GM19455 (cell line): ENCODE measurements at regions not wholly inside any gene's neighbourhood (a gene's known extent, or its start where the extent isn't known, plus 50 kb on each side); places are given as distances from the start of the nearest gene placed in this dataset.
"Not testable (repeated sequence)": the region's sequence is repeated elsewhere in the genome, so short reads cannot be mapped to it uniquely, and the experiment has no call there.

Source experiments
- ATAC-seq: cut with Tn5 transposase; IDR thresholded peaks from one replicate; pipeline ENCODE4 v1.9.1; 2021; ENCODE audit not compliant: unreplicated experiment

DNA sequence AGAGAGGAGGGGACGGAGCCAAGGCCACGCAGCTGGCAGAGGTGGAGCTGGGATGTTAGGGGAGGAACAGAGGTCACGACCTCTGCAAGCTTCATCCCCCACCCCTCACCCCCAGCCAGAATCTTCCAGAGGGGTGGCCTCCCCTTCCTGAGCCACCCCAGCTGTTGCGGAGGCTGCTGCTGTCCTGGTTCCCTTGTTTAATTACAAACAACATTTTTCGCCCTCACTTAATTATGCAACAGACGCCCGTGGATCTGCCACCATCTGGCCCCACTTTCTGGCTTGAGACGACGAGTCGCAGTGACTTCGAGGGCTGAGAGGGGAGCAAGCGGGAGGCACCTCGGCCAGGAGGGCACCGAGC is 153.7 kb upstream of the PTPN1 start:
- no peak for ATAC-seq

DNA sequence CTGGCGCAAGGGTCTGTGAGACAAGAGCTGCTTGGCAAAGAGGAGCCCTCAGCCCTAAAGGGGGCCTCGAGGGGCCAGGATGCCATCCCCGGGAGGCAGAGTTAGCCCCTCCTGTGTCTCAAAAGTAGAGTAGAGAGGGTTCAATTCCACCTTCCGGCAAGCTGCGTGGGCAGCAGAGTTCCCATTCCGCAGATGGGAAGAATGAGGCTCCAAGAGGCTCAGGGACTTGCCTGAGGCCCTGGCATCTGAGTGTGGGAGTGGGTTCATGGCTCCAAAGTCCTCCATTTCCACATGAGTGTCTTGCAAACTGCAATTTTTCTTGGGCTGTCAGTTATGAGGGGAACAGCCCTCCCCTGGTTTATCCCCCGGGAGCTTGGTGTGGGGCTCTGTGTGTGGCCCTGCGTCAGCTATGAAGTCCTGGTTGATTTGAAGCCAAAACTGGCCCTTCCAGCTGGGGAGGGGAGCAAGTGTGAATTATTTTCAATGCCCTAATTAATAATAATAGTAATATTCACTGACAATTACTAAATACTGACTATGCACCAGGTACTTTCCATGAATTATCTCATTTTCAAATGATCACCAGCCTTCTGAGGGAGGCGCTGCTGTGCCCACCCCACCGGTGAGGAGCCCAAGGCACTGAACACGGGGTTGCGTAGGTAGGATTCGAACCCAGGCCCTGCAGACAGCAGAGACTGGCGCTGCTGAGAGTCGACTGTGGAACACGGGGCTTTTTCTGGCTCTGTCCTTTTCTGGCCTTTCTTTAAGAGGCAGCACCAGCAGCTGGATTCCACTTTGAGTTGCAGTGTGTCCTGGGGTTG is 153.0 kb upstream of the PTPN1 start:
- no peak for ATAC-seq

DNA sequence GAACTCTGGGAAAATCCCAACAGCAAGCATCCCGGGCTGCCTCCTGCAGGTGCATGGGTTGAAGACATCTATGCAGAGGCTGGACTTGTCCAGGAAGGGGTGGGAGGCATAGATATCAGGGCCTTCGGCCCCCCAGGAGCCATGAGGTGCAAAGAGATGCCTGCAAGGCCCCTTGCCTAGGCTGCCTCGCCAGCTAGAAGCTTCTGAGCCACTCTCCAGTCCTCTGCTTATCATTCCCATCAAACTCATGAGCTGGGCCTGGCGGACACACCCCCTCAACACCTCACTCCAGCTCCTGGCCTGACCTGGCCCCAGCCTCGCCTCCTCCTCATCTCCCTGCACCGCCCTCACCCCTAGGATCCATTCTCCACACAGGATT is 152.4 kb upstream of the PTPN1 start:
- no peak for ATAC-seq

DNA sequence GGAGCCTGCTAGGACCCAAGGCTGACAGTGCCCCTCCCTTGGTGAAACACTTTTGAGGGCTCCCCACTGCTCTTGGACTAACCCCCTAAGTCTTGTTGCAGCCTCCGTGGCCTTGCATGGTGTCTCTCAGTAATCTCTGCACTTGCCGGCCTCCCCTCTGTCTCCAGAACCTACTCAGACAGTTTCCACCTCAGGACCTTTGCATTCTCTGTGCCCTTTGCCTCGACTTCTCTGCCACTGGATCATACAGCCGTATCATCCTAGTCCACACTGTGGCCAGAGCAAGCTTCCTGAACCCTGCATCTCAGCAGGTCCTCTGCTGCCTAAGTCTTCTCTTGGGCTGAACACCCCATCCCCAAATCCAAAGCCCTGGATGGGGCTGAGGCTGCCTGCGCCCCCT is 152.0 kb upstream of the PTPN1 start:
- ATAC-seq, result no peak

DNA sequence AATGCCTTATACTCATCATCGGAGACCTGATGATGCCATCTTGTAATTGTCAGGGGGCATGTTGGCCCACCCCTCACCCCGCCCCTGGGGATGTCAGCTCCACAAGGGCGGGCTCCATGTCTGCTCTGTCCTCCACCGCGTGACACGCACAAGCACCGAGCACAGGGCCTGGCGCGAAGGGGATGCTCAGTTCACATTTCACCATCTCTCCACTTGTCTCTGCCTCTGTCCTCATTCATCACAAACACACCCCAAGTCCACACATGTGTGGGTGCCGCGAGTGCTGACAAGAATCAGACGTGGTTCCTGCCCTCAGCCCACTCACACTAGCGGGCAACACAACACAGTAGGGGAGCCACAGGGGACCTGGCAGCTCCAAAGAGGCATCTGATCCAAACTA is 151.2 kb upstream of the PTPN1 start:
- ATAC-seq, result no peak

DNA sequence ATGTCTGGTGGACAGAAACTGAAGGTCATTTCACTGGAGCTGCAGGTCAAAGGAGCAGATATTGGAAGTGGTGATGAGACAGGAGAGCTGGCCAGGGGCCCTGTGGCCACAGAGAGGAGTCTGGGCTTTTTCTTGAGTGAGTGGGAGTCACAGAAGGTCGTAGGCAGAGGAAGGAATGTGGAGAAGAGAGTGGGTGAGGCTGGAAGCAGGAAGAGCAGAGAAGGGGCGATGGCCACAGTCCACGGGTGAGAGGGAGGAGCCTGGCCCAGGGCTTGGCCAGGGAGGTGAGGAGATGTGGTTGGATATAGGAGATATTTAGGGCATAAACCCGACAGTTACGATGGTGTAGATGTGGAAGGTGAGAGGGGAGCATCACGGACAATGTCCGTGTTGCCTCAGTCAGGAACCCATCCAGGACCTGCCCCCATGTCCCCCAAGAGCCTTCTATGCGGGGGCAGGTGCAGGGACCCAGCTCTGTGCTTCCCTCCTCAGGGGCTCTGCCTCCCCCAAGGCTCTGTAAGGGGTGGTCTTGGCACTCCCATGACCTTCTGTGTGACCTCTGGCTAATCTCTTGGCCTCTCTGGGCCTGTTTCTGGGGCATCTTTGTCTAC is 150.5 kb upstream of the PTPN1 start:
- ATAC-seq, result no peak

DNA sequence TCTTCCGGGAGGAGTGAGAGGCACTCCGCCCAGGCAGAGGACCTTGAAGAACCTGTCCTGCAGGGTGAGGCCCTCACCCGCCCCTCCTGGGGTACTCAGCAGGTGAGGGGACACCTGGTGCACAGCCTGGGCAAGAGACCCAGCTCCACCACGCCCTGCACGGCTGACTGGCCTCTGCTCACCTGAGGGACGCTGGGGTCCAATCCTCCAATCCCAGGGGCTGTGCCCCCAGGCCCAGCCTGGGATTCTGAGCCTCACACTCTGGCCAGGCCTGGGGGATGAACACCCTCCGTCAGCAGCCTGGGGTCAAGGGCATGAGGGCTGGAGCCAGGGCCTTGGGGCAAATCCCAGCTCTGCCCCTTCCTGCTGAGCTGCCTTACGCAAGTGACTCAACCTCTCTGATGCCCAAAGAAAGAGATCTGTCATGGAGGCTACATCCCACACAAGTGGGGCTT is 149.9 kb upstream of the PTPN1 start:
- no peak for ATAC-seq

DNA sequence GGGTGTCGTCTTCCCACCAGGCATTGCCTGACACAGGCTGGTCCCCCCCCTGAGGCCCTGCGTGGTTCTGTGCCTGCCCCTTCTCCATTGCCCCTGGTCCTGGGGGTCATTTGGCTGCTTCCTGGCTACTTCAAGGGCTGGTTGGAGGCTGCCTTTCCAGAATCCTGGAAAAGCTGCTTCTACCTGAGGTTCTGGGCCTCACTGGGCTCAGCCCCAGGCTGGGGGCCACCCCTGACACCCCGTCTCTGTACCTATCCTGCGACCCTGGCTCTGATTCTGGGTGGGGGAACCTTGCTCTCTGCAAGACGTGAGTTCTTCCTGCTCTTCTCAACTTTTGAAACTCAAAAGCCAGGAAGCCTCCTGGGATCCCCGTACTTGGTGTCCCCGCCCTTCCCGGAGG is 149.3 kb upstream of the PTPN1 start:
- no peak for ATAC-seq

DNA sequence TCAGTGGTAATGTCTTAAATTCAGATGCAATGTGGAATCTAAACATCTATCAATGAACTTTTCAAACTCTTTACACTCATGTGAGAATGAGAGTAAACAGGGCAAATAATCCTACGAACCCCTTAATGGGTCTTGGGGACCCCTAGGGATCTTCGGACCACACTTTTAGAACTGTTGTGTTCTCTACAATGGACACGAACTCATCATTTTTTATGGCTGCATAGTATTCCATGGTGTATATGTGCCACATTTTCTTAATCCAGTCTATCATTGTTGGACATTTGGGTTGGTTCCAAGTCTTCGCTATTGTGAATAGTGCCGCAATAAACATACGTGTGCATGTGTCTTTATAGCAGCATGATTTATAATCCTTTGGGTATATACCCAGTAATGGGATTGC is 148.0 kb upstream of the PTPN1 start:
- ATAC-seq, result not testable (repeated sequence)

DNA sequence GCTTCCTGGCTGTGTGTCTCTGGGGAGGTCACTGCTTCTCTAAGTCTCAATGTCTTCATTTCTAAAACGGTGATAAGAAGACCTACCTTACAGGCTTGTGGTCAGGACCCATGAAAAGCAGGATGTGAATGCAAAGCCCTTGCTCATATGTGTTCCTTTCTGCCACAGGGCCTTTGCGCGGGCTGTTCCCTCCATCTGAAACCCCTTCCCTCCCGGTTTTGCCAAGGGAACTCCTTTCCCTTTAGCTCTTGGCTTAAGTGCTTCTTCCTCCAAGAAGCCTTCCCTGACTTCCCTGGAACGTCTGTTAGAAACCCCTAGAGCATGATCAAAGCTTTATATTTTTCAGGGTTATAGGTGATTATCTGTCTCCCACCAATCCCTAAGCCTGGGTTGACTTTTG is 147.2 kb upstream of the PTPN1 start:
- ATAC-seq, result no peak

DNA sequence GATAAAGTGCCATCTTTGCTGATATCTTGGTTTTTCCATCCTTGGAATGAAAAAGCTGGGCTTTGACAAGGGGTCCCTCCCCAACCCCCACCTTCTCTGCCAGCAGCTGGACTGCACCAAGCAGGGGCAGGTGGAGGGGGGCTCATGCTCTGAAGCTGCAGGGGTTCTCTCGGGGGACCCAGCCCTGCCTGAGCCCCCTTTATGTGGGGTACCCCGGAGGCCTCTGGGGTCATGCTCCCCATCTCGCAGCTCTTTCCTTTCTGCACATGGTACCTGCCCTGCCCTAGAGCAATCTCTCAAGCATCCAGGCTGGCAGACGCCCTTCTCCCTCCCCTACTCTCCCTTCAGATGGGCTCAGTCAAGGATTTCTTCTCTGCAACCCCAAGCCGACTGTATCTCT is 146.7 kb upstream of the PTPN1 start:
- no peak for ATAC-seq

DNA sequence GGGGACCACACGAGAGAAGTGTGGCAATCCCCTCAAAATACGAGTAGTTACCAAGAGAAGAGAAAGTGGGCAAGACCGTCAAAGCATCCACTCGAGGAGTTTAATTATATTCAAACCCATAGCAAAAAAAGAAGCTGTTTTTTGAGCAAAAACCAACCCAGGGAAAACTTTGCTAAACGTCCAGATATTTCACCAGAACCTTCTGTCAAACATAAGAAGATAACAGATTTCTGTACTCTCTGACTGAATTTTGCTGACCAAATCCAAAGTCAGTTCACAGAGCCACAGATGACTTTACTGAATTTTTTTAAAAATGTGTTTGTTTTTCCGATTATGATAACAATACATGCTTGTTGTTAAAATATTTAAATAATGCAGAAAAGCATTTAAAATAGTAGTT is 145.6 kb upstream of the PTPN1 start:
- no peak for ATAC-seq

DNA sequence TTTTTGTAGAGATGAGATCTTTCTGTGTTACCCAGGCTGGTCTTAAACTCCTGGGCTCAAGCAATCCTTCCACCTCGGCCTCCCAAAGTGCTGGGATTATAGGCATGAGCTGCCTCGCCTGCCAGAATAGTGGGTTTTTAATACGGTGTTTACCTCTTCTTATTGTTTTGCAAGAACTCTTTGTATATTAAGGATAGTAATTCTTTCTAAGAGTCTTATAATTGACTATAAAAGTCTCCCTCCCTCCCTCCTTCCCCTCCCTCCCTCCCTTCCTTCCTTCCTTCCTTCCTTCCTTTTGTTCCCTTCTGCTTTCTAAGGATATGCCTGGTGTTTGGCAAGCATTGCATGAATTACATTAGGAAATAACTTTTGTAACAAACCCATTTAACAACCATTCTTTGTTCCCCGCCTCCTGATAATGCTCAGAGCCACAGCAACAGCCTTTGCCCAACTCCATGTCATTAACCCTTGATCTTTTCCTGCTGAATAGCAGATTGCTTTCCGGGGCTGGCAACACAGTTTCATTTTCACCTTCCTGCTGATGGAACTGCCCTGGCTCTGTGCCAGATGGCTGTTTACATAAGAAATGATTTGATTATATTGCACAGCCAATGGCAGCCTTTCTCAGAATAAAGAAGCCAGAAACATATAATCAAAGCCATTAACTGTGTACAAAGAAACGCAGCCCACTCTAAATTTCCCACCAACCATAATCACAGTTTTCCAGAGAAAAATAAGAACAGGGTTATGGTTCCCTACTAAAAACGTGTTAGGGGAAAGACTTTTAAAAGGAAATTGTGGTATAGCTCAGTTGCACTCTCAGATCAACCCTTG is 143.7 kb upstream of the PTPN1 start:
- no peak for ATAC-seq

DNA sequence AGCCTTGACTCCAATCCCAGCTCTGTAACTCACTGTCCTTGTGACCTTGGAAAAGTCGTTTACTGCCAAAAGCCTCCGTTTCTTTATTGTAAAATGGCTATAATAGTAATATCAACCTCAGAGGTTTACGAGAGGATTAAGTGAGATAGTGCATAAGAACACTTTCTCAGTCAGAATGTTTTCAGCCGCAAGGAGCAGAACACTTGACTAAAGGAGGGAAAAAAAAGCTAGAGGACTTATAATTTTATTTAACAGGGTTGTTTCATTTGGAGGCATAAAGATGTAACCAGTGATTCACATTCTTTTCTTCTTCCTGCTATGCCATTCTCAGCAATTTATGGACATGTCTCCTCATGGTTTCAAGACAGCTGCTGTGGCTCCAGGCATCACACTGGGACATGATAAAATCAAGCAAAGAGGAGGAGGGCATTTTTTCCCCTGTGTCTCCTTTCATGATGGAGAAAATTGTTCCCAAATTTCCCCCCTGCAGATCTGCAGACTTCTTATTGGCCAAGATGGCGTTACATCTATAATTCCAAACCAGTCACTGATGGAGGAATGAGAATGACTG is 143.0 kb upstream of the PTPN1 start:
- no peak for ATAC-seq

DNA sequence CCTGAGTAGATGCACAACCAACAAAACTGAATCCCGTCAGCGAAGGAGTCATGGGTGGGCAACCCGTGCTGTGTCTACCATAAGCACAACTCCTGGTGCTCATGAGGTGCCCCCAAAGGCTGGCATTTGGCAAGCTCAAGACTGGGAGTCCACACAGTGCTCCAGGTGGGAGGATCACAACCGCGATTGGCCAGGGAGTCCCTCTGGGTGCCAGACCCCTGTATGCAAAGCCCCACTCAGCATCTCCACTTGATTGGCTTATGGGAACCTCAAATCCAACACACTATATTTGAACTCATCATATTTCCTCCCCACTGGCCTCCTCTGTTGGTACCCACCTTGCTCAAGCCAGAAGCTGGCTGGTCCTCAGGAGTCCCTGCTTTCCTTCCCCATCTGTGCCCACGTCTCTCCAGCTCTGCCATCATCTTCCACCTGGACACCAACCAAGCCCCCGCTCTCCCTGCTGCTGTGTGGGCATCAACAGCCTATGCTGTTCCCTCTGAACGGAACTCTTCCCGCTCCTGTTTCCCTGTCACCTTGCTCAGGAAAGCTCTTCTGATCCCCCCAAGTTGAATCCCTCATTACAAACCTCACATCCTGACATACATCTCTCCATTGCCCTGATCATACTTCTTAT is 142.3 kb upstream of the PTPN1 start:
- ATAC-seq, result no peak

DNA sequence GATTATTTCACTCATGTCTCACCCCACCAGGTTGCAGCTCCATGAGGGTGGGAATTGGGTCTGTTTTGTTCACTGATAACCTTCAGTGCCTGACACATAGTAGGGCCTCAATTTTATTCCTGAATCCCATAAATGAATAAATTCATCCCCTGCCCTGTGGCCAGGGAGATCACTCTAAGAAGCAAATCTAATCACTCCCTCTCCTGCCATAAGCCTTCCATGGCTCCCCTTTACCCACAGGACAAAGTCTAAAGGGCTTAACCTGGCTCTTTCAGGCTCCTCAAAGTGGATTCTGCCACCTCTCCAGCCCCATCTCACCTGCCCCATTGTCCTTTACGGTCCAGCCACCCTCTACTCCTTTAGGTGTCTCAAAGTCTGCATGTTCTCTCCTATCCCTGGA is 141.8 kb upstream of the PTPN1 start:
- ATAC-seq, result no peak

DNA sequence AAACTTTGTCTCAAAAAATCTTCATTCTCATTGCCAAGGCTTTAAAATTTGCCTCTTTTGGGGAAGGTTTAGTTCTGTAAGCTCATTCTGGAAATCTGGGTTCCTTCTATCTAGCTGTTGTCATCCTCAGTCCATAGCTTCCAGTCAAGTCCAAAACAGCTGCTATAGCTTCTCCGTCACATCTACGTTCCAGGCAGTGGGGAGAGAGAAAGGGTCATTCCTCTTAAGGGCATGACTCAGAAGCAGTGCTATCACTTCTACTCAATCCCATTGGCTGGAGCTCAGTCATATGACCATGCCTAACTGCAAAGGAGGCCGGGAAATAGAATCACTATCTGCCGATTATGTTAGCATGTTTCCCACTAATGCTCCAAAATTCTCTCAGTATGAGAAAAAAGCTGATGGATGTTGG is 141.4 kb upstream of the PTPN1 start:
- ATAC-seq, result no peak

DNA sequence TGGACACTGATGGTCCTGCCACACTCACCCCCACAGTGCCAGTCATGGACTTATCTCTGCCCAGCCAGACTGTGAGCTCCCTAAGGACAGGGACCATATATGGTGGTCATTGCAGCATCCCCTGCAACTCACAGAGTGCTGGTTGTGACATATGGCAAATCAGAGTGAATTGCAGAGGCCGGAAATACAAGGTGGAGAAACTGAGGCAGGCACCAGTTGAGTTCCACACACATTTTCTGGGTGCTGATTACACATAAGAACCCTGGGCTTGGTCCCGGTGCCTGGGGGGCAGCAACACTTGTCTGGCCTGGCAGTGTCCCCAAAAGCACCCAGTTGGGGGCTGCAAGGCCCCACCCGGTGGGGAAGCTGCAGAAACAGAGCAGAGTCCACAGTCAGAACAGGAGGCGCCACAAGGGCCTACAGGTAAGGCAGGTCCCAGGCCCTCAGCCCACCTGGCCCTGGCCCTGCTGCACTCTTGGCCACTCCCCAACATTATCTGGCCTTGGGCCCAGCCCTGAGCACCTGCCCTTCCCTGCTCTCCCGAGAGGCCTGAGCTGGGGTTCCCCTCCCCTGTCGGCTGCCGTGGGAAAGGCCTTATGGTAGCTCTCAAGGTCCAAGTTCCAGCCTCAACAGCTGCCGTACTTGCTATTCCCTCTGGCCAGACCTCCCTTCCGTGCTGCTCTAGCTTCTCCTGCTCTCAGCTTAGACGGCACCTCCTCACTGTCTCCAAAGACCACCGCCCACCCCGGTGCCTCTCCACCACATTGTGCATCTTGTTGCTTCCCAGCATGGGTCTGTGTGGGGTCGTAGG is 140.8 kb upstream of the PTPN1 start:
- ATAC-seq, result no peak

DNA sequence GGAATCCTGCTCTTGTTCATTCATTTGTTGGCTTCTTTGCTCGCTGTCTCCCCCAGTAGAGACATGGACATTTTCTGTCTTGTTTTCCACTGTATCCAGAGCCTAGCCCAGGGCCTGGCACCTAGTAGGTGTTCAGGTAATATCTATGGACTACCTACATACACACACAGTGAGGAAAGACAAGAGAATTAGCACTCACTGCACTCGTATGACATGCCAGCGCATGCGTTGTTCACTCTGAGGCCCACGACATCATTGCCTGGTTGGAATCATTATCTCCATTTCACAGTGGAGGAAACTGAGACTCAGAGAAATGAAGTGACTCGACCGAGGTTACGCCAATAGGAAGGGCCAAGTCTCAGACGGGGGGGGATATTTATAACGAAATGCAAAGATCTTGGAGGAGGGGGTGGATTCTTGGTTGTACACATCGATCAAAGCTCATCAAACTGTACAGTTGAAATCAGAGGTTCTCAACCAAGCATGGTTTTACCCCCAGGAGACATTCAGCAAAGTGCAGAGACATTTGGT is 140.1 kb upstream of the PTPN1 start:
- no peak for ATAC-seq
